ENCODE measurements at regions not wholly inside any gene's neighbourhood (a gene's known extent, or its start where the extent isn't known, plus 50 kb on each side); places are given as distances from the start of the nearest gene placed in this dataset.
A peak's percentile ranks its signal among the peaks of the same experiment; 100 is the strongest.
"Not testable (repeated sequence)": the region's sequence is repeated elsewhere in the genome, so short reads cannot be mapped to it uniquely, and the experiment has no call there.

GRCh38 chr2:223283771-223284170, 231.8 kb downstream of the KCNE4 start:
- H3K36me3 Mint-ChIP-seq (ENCODE audit: low read depth): no peaks in the 10 kb centered on the region
- H3K9me3 Mint-ChIP-seq: no peaks in the 10 kb centered on the region
- no peak overlapping the region for H3K4me3 Mint-ChIP-seq
- peaks cover 22% of the 10 kb centered on the region for H3K4me1 Mint-ChIP-seq
- TF ChIP-seq CTCF (IDR thresholded peaks at IDR 0.05; ENCODE audit: unreplicated experiment in 3 of 3): no peak
- no peaks in the 10 kb centered on the region for H3K27me3 Mint-ChIP-seq (ENCODE audit: low read depth)
- peak overlapping the region; percentile 22 to 77 (median 43) for H3K27ac Mint-ChIP-seq

DNA sequence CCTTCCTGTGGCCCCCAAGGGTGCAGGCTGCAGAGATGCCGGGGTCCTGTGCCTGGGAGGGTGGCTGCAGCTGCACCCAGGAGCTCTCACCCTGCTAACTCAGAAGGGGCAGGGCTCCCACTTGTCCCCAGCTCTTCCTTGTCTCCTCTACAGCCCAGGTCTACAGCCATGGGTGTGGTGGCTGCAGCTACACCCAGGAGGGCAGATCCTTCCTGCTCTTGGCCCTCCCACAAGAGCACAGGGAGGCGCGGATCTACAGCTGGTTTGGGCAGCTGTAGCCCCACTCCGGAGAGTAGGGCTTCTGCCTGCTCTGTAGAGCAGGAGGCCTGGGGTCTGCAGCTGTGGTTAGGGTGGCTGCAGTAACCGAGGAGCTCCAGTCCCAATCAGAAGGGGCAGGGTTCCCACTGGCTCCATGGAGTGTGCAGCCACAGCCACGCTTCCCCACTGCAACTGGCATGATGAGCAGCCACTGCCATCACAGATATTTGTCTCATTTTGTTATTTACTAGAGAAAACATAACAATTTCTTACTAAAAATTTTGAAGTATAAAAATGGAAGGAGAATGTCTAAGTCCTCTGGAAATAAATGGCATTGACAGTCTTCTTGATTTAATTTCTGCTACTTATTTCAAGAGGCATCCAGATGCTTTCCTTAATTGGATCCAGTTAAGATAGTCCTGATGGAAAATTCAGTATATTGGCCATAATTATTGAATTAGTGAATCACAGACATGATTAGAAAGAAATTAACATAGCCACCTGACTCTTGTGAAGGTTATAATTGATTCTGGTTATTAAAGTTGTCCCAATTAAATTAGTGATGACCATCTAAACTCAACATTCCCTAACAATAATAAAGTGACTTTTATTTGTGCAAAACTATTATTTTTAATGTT, 233.6 kb downstream of the KCNE4 start:
- H3K36me3 Mint-ChIP-seq (ENCODE audit: low read depth): no peaks in the 10 kb centered on the region
- no peak overlapping the region for H3K4me3 Mint-ChIP-seq
- peaks cover 22% of the 10 kb centered on the region for H3K4me1 Mint-ChIP-seq
- no peaks in the 10 kb centered on the region for H3K27me3 Mint-ChIP-seq (ENCODE audit: low read depth)
- H3K9me3 Mint-ChIP-seq: peaks cover 5% of the 10 kb centered on the region
- H3K27ac Mint-ChIP-seq: no peak overlapping the region
- no peak for TF ChIP-seq CTCF (IDR thresholded peaks at IDR 0.05; ENCODE audit: unreplicated experiment in 3 of 3)

DNA sequence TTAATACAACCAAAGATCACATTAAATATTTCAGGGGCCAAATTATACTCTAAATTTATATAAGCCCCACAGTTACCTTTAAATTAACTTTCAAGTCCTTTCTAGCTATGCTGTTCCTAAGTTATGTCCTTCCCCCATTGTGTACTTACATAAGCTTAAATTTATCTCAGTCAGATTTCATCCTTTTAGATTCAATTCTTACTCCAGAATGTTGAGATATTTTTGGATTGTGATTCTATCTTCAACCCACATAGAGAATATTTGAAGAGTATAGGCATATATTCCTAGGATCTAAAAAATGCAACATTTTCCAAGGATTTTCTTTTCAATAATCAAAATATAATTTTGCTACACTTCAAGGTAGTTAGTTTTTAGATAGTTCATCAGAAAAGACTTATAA, 242.8 kb downstream of the KCNE4 start:
- no peaks in the 10 kb centered on the region for H3K36me3 Mint-ChIP-seq (ENCODE audit: low read depth)
- H3K4me1 Mint-ChIP-seq: no peaks in the 10 kb centered on the region
- H3K27me3 Mint-ChIP-seq (ENCODE audit: low read depth): no peaks in the 10 kb centered on the region
- TF ChIP-seq CTCF (IDR thresholded peaks at IDR 0.05; ENCODE audit: unreplicated experiment in 3 of 3): no peak
- H3K4me3 Mint-ChIP-seq: no peak overlapping the region
- H3K9me3 Mint-ChIP-seq: peaks cover 15% of the 10 kb centered on the region
- H3K27ac Mint-ChIP-seq: no peak overlapping the region

GRCh38 chr2:223297788-223298187, 245.8 kb downstream of the KCNE4 start:
- Mint-ChIP-seq H3K27ac (no peak overlapping the region), H3K4me3 (no peak overlapping the region), H3K36me3 (ENCODE audit: low read depth) (no peaks in the 10 kb centered on the region), H3K27me3 (ENCODE audit: low read depth) (no peaks in the 10 kb centered on the region), H3K9me3 (no peaks in the 10 kb centered on the region), H3K4me1 (no peaks in the 10 kb centered on the region)
- no peak for TF ChIP-seq CTCF (IDR thresholded peaks at IDR 0.05; ENCODE audit: unreplicated experiment in 3 of 3)

GRCh38 chr2:223298329-223298728, 246.3 kb downstream of the KCNE4 start:
- not testable (repeated sequence) for H3K9me3 Mint-ChIP-seq; H3K36me3 Mint-ChIP-seq (ENCODE audit: low read depth); H3K27me3 Mint-ChIP-seq (ENCODE audit: low read depth); H3K4me3 Mint-ChIP-seq; H3K27ac Mint-ChIP-seq; H3K4me1 Mint-ChIP-seq

DNA sequence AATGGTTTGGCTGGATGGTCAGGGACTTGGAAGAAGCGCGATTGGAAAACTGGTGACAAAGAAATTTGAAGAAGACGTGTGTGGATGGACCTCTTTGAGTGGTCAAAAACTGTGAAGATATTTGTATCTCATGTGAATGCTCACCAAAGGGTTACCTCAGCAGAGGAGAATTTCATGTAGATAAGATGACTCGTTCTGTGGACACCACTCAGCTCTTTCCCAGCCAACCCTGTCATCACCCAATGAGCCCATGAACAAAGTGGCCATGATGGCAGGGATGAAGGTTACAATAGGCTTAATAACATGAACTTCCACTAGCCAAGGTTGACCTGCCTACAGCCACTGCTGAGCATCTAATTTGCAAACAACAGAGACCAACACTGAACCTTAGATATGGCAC, 248.3 kb downstream of the KCNE4 start:
- TF ChIP-seq CTCF (IDR thresholded peaks at IDR 0.05; ENCODE audit: unreplicated experiment in 3 of 3): no peak
- no peaks in the 10 kb centered on the region for H3K27me3 Mint-ChIP-seq (ENCODE audit: low read depth)
- H3K36me3 Mint-ChIP-seq (ENCODE audit: low read depth): no peaks in the 10 kb centered on the region
- no peak overlapping the region for H3K27ac Mint-ChIP-seq
- H3K4me1 Mint-ChIP-seq: no peaks in the 10 kb centered on the region
- no peak overlapping the region for H3K4me3 Mint-ChIP-seq
- no peaks in the 10 kb centered on the region for H3K9me3 Mint-ChIP-seq

All from nephron (organoid).